GM23248 (cell line): ENCODE measurements at regions not wholly inside any gene's neighbourhood (a gene's known extent, or its start where the extent isn't known, plus 50 kb on each side); places are given as distances from the start of the nearest gene placed in this dataset.

Experiments used
- EZH2 ChIP-seq: fragments of 200-600 bp; sonication (generic); IDR thresholded peaks from 2 replicates; pipeline ENCODE4 v1.6.1; 2018; ENCODE audit warnings: antibody characterized with exemption, mild to moderate bottlenecking; ENCODE audit not compliant: insufficient read depth, poor library complexity, severe bottlenecking
- EZH2phosphoT487 ChIP-seq: fragments of 200-600 bp; sonication (generic); IDR thresholded peaks from 2 replicates; pipeline ENCODE4 v1.6.1; 2018; ENCODE audit warnings: antibody characterized with exemption, moderate library complexity, mild to moderate bottlenecking, low read depth; ENCODE audit not compliant: insufficient read depth

DNA sequence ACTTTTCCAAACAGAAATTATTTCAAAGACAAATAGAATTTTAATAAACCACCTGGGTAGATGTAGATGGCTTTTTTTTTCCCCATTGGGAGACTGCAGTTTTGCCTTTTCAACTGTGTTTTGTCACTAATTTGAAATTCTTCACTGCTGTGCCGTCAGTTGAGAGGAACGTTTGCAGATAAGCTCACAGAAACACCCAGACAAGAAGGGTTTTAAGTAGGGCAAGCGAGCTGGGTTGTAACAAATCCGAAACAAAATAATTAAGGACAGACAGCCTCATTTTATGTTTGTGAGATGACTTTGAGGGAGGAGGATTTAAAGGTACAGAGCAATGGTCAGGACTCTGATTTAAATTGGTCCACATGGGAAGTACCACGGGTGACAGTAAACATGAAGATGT, 155.1 kb upstream of the NTRK2 start:
- TF ChIP-seq EZH2phosphoT487 (no peak), EZH2 (no peak)
